Renal pelvis (tissue), 1 donor: ENCODE measurements at regions not wholly inside any gene's neighbourhood (a gene's known extent, or its start where the extent isn't known, plus 50 kb on each side); places are given as distances from the start of the nearest gene placed in this dataset.

Source experiments
- DNase-seq: peaks from one replicate; pipeline ENCODE4 v3.0.0-alpha.2; 2013

- no peak for DNase-seq
Measured at GRCh38 chr12:27382924-27383323, 50.3 kb downstream of the BMAL2 start.

- peak; percentile 58 for DNase-seq
Measured at GRCh38 chr12:27383429-27384260, 51.0 kb downstream of the BMAL2 start.

DNA sequence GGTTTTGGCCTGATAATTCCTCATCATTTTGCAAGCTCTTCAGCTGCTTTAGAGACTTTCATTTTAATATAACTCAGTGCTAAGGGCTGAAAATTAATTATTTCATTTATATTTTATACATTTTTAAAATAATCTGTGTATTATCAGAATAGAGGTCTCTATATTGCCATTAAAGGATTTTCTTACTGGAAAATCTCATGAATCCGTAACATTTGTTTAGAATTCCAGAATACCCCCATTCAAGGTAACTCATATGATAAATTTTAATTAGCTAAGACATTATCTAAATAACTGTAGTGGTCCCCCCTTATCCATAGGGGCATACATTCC, 51.6 kb downstream of the BMAL2 start:
- DNase-seq, result no peak

DNA sequence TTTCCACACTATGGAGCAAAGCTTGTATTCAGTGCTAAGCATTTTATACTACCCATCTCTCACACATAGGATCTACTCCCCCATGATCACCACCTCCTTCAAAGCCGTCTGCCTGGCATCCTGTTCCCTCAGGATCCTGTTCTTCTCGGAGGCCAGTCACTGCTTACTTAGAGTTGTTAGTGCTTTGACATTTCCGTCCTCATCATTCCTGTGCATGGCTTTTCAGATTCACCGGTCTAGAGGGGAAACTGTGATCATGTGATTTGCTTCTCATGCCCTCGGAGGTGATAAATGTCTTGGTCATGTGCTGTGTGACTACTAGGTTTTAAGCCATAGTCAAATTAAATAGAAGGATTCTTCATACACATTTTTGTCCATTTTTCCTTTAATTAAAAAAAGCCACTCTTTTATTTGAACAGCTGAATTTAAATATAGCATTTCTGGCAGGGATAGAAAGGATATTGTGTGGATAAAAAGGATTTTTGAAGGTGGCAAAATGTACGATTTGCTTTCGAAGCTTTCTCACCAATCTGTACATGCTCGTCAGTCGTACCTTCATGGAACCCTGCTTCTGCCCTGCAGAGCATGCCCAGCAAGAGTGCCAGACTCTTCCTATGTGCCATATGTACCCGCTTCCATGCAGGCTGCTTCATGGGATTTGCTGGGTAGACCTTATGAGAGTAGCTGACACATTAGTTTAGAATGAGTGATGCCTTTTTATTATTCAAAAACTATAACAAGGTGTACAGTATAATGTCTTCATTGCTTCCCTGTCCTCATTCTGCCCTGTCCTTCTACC, 53.3 kb downstream of the BMAL2 start:
- no peak for DNase-seq

- DNase-seq, result no peak
Measured at GRCh38 chr12:27387473-27387872, 54.8 kb downstream of the BMAL2 start.

GRCh38 chr12:27388650-27389049, 56.0 kb downstream of the BMAL2 start:
- no peak for DNase-seq

- no peak for DNase-seq
Measured at GRCh38 chr12:27394676-27395075, 51.9 kb upstream of the SMCO2 start.

DNA sequence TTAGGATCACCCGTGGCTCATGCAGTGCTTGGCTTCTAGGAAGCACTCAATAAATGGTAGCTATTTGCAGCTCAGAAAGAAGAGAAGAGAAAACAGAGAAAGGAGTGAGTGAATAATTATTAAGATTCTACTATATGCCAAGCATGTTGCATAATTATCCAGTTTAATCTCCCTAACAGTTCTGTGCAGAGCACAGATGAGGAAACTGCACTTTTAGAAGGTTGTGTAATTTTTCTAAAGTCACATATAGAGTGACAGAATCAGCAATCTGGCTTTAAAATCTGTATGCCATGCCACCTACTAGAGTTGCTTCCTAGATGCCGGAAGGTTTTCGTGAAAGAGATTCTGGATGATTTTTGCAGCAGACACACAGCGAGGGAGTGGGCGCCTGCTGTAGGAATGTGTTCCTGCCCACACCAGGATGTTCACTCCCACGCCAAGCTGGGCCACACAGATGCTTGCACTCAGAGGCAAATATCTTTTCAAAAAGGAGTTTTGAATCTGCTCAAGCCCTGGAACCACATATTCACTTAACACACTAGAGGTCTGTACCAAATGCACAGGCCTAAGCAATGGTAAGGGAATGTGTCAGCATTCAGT, 50.2 kb upstream of the SMCO2 start:
- no peak for DNase-seq
